Fibroblast of villous mesenchyme (primary cell): ENCODE measurements at regions not wholly inside any gene's neighbourhood (a gene's known extent, or its start where the extent isn't known, plus 50 kb on each side); places are given as distances from the start of the nearest gene placed in this dataset.
A peak's percentile ranks its signal among the peaks of the same experiment; 100 is the strongest.

ENCODE experiments used
- DNase-seq: peaks from one replicate; pipeline ENCODE4 v3.0.0-alpha.2; 2010; ENCODE audit warnings: low read depth
- H3K4me3 ChIP-seq: 2 replicates; pipeline ENCODE4 v1.5.1; 2011; ENCODE audit warnings: low read depth, mild to moderate bottlenecking, low read length
- TF ChIP-seq, protein P1 (sequence below): IDR thresholded peaks from 2 replicates; pipeline ENCODE4 v1.5.1; 2012; ENCODE audit warnings: low read depth, mild to moderate bottlenecking, low read length; ENCODE audit not compliant: insufficient read depth

DNA sequence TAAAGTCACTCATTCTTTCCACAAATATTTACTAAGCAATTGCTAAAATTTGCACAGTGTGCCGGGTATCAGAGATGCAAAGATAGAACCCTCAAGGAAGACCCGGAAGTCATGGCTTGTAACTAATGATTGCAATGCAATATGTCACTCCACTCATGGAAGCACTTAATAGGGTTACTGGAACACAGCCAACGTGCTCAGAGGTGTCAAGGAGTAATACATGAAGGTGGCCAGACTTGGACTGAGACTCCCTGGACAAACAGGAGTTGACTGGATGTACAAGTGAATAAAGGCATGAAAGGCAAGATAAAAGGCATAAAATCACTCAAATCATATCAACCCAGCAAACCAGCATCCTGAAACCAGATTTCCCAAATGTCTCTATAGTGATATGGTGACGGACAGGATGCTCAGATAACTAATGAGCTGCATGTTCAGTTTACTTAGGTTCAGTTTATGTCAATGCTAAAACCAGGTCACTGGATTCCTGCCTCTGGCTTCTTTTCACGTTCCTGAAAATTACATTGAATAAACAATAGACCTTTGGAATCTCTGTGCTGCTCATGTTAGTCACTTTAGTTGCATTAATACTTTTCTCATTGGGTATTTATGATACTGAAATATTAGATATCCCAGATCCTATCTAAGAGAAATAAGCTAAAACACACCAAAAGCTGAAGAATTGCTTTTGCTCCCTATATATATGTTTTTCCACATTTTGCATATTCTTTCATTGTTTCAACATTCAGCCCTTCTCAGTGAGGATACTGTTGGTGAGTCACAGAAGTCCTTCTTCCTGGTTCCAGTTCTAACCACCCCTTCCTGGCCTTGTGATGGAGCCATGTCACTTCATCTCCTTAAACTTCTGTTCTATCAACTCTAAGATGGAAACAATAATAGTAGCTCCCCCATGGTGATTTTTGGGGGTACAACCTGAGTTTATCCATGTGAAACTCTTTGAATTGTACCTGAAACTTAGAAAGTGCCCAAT is 688.9 kb upstream of the ID2 start:
- TF ChIP-seq, protein P1, sequence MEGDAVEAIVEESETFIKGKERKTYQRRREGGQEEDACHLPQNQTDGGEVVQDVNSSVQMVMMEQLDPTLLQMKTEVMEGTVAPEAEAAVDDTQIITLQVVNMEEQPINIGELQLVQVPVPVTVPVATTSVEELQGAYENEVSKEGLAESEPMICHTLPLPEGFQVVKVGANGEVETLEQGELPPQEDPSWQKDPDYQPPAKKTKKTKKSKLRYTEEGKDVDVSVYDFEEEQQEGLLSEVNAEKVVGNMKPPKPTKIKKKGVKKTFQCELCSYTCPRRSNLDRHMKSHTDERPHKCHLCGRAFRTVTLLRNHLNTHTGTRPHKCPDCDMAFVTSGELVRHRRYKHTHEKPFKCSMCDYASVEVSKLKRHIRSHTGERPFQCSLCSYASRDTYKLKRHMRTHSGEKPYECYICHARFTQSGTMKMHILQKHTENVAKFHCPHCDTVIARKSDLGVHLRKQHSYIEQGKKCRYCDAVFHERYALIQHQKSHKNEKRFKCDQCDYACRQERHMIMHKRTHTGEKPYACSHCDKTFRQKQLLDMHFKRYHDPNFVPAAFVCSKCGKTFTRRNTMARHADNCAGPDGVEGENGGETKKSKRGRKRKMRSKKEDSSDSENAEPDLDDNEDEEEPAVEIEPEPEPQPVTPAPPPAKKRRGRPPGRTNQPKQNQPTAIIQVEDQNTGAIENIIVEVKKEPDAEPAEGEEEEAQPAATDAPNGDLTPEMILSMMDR = no peak
- H3K4me3 ChIP-seq = no peak overlapping the region
- no peak for DNase-seq

DNA sequence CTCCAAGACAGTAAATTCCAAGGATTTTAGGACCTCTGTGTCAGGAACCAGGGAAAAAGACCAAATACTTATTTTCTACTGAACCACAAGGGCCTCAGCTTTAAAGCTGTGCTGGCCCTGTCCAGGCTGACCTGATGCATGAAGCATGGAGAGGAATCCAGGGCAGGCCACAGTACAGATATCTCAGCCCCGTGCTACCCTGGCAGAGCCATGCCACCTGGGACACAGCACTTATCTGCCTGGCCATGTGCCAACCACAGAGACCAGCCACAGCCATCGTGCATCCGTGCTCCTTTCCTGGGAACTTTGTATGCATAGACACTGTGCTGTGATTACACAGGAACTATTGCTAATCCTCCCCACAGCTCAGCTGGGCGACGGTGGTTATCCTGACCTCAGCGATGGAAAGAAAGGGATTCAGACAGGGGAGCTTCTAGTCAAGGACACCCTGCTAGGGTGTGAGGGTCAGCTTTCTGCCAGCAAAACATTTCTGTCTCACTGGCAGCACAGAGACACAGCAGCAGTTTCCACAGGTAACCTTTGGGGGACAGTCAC is 687.4 kb upstream of the ID2 start:
- no peak for DNase-seq
- TF ChIP-seq, protein P1 = no peak
- H3K4me3 ChIP-seq = no peak overlapping the region

DNA sequence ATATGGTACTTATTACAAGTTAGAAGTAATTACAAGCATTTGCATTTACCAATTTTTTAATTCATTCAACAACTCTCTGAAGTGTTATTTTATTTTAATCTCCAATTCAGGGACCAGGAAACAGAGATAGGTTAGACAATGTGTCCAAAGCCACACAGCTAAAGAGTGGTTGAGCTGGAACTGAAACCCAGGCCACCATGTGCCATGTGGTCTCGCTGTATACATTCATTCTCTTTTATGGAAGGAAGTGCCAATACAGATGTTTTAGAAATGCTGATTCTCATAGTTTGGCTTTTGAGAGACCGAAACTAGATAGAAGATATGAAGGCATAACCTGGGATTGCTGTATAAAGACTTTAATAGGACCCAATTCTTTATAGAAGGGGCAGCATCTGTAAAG is 684.6 kb upstream of the ID2 start:
- no peak overlapping the region for H3K4me3 ChIP-seq
- no peak for DNase-seq
- TF ChIP-seq, protein P1 = no peak

DNA sequence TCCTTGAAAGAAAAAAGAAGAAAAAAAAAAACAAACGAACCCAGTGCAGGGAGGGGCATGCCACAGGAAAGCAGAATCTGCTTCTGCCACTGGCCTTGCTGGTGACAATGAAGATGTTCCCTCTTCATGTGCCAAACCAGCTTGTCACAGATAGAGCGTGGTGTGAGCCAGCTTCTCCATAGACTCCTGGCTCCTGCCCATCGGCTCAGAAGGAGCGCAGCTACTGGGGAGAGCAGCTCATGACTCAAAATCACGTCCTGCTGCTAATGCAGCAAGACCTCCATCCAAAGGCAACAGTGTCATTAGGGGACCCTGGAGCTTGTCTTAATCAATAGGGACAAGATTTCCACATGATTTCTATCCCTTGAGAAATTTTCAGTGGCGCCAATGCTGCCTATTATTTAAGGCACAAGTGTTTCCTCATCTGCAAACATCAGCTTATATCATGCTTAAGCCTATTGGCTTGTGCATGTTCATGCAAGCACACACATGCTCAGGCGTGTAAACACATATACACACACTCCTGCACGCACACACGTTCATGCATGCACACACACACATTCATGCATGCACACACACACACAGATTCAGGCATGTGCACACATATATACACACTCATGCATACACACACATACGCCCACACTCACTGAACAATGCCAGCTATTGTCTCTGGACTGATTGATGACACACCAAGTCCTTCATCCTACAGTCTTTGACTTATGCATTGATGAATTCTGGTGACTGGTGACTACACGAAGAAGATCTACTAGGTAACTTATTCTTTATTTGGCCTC is 682.0 kb upstream of the ID2 start:
- no peak overlapping the region for H3K4me3 ChIP-seq
- no peak for DNase-seq
- TF ChIP-seq, protein P1 = no peak

DNA sequence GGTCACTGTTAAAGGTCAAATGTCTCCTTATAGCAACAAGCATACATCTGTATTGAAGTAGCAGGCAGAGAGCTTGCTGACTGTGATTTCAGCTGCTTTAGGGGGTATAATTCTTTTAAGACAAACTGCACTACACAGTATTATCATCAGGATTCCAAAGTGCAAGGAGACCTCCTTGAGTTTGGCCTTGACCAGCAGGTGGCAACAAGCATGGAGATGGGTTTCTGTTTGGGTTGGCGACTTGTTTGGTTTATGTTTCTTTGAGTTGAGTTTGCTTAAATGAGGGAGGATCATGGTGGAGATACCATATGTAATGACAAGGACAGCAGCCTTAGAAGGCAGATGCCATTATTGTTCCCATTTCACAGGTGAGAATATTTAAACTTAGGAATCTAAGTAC is 681.0 kb upstream of the ID2 start:
- no peak overlapping the region for H3K4me3 ChIP-seq
- DNase-seq = no peak
- TF ChIP-seq, protein P1 = peak; percentile 24

DNA sequence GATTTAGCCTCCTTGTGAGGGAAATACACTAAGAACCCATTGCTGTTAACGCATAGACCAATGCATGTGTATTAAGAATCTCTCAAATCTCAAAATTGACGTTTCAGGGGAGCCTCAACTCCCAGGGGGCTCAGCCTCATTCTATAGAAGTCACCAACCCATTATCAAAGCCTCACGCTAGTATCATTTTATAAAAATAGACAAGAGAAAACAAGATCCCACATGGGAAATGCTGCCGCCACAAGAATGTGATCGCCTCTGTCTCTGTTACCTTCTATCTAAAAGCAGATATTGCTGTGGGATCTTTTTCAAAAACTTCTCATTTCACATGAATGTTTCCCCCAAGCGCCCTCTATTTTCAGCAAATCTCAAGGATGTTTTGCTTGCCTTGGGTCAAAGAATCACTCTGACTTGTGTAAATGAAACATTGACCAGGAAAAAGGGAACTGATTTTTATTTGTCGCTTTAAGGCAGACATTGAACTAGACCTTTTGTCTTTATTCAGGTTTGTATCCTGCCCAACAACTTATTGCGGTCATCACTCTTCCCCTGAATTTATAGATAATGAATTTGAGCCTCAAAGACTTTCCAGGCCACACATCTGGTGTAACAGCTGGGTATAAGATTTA is 679.0 kb upstream of the ID2 start:
- TF ChIP-seq, protein P1 = no peak
- DNase-seq = peak; percentile 13
- no peak overlapping the region for H3K4me3 ChIP-seq
